ENCODE measurements at regions not wholly inside any gene's neighbourhood (a gene's known extent, or its start where the extent isn't known, plus 50 kb on each side); places are given as distances from the start of the nearest gene placed in this dataset.

DNA sequence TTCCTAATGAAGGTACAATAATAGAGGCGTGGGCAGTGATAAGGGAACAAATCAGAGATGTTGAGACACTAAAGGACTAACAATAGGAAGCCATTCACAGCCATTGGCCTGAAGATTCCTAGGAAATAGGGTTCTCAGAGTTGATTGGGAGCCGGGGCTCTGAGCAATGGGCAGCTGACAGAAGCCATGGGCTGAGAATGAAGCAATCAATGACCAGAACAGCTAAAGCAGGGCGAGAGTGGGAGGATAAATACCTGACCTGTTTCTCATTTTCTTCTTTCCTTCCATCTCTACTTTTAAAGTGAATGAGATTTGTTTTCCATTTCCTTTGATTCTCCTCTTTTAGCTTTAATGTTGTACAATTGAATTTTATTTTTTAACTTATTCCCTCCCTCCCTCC lies 774.7 kb upstream of the ADGRL4 start:
- Histone ChIP-seq H2AFZ (ENCODE audit: low read length) (no peak overlapping the region), H3K36me3 (ENCODE audit: insufficient read depth, low read length) (no peaks in the 10 kb centered on the region), H3K27me3 (ENCODE audit: insufficient read depth, low read length) (no peaks in the 10 kb centered on the region), H3K9me2 (ENCODE audit: low read depth, low read length) (no peaks in the 10 kb centered on the region), H3K9ac (ENCODE audit: low read length) (no peak overlapping the region), H3K4me1 (ENCODE audit: insufficient read depth, low read length, severe bottlenecking) (peaks cover 23% of the 10 kb centered on the region), H3K9me3 (ENCODE audit: low read length) (no peaks in the 10 kb centered on the region), H3F3A (ENCODE audit: insufficient read depth, low read length) (no peaks in the 10 kb centered on the region), H4K20me1 (ENCODE audit: insufficient read depth, low read length) (no peaks in the 10 kb centered on the region), H3K4me3 (ENCODE audit: low read depth, low read length, poor library complexity, severe bottlenecking) (no peak overlapping the region), H3K79me2 (ENCODE audit: insufficient read depth, low read length) (no peaks in the 10 kb centered on the region), H3K4me2 (ENCODE audit: low read length) (no peak overlapping the region), H3K27ac (ENCODE audit: low read depth, low read length, poor library complexity, severe bottlenecking) (no peak overlapping the region)
- TF ChIP-seq EZH2 (IDR thresholded peaks at IDR 0.05; ENCODE audit: borderline replicate concordance, low read length) = no peak
- TF ChIP-seq, protein P1, sequence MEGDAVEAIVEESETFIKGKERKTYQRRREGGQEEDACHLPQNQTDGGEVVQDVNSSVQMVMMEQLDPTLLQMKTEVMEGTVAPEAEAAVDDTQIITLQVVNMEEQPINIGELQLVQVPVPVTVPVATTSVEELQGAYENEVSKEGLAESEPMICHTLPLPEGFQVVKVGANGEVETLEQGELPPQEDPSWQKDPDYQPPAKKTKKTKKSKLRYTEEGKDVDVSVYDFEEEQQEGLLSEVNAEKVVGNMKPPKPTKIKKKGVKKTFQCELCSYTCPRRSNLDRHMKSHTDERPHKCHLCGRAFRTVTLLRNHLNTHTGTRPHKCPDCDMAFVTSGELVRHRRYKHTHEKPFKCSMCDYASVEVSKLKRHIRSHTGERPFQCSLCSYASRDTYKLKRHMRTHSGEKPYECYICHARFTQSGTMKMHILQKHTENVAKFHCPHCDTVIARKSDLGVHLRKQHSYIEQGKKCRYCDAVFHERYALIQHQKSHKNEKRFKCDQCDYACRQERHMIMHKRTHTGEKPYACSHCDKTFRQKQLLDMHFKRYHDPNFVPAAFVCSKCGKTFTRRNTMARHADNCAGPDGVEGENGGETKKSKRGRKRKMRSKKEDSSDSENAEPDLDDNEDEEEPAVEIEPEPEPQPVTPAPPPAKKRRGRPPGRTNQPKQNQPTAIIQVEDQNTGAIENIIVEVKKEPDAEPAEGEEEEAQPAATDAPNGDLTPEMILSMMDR (IDR thresholded peaks at IDR 0.05; ENCODE audit: low read length) = no peak

DNA sequence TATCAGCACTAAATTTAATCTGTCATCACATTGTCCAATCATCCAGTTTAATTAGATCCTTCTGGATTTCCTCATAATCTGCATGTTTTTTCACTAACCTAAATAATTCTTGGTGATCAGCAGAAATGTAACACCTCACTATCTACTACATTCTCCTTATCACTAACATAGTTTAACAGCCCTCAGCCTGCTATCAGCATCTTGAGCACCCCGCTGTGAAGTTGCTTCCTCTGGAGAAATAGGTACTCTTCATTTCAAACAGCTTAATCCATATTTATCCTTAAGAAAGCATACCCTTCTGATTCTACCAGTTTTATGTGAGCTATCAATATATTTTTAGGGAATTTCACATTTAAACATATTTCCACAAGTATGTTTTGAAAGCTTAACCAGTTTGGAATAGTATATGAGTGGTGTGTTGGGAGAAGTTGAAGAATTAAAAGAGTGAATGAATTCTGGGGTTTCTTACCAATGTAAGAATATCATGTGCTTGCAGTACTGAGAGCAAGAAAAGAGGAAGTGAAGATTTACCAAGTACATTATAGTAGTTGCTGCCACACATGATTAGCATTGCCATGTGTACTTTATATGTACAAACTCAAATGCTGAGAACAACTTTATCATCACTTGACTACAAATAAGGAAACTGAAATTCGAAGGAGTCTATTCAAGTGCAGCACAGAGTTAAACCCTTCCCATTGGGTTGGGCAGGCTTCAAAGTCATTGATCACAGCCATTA lies 771.1 kb upstream of the ADGRL4 start:
- H3K27ac ChIP-seq (ENCODE audit: low read depth, low read length, poor library complexity, severe bottlenecking) = no peak overlapping the region
- H3K4me3 ChIP-seq (ENCODE audit: low read depth, low read length, poor library complexity, severe bottlenecking) = no peak overlapping the region
- 0 out of 2 replicates have a peak overlapping the region, but pooled peaks have one; percentile 34 for H2AFZ ChIP-seq (ENCODE audit: low read length)
- no peak overlapping the region for H3K9ac ChIP-seq (ENCODE audit: low read length)
- H3K79me2 ChIP-seq (ENCODE audit: insufficient read depth, low read length) = no peaks in the 10 kb centered on the region
- TF ChIP-seq, protein P1 (IDR thresholded peaks at IDR 0.05; ENCODE audit: low read length) = no peak
- TF ChIP-seq EZH2 (IDR thresholded peaks at IDR 0.05; ENCODE audit: borderline replicate concordance, low read length) = no peak
- no peaks in the 10 kb centered on the region for H3K9me3 ChIP-seq (ENCODE audit: low read length)
- no peaks in the 10 kb centered on the region for H3K27me3 ChIP-seq (ENCODE audit: insufficient read depth, low read length)
- no peaks in the 10 kb centered on the region for H4K20me1 ChIP-seq (ENCODE audit: insufficient read depth, low read length)
- no peaks in the 10 kb centered on the region for H3K36me3 ChIP-seq (ENCODE audit: insufficient read depth, low read length)
- H3K9me2 ChIP-seq (ENCODE audit: low read depth, low read length) = no peaks in the 10 kb centered on the region
- H3K4me2 ChIP-seq (ENCODE audit: low read length) = no peak overlapping the region; the same call in 1 of the 2 replicates
- no peaks in the 10 kb centered on the region for H3F3A ChIP-seq (ENCODE audit: insufficient read depth, low read length)
- H3K4me1 ChIP-seq (ENCODE audit: insufficient read depth, low read length, severe bottlenecking) = peaks cover 9% of the 10 kb centered on the region

DNA sequence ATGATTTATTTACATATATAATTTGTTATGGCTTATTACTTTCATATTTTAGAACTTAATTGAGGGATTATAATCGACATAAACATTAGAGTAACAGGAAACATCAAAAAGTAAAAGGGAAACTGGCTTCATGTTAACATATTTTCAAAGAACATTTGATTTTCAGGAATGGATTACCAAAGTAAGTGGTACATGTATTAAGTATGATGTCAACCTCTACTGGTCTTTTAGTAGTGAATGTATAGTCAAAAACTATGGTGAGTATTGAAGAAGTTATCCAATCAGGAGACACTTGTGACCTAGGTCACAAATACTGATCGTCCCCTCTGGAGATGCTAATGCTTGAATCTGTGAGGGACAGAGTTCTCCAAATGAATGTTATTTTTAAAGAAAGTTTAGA lies 768.9 kb upstream of the ADGRL4 start:
- Histone ChIP-seq H3K36me3 (ENCODE audit: insufficient read depth, low read length) (no peaks in the 10 kb centered on the region), H4K20me1 (ENCODE audit: insufficient read depth, low read length) (no peaks in the 10 kb centered on the region), H3K4me2 (ENCODE audit: low read length) (no peak overlapping the region), H3K27me3 (ENCODE audit: insufficient read depth, low read length) (no peaks in the 10 kb centered on the region), H3F3A (ENCODE audit: insufficient read depth, low read length) (no peaks in the 10 kb centered on the region), H3K27ac (ENCODE audit: low read depth, low read length, poor library complexity, severe bottlenecking) (no peak overlapping the region), H3K4me1 (ENCODE audit: insufficient read depth, low read length, severe bottlenecking) (peaks cover 9% of the 10 kb centered on the region), H3K79me2 (ENCODE audit: insufficient read depth, low read length) (no peaks in the 10 kb centered on the region), H3K9ac (ENCODE audit: low read length) (no peak overlapping the region), H3K9me2 (ENCODE audit: low read depth, low read length) (no peaks in the 10 kb centered on the region), H3K4me3 (ENCODE audit: low read depth, low read length, poor library complexity, severe bottlenecking) (no peak overlapping the region), H3K9me3 (ENCODE audit: low read length) (no peaks in the 10 kb centered on the region), H2AFZ (ENCODE audit: low read length) (no peak overlapping the region)
- TF ChIP-seq, protein P1 (IDR thresholded peaks at IDR 0.05; ENCODE audit: low read length) = no peak
- no peak for TF ChIP-seq EZH2 (IDR thresholded peaks at IDR 0.05; ENCODE audit: borderline replicate concordance, low read length)
